ENCODE measurements at regions not wholly inside any gene's neighbourhood (a gene's known extent, or its start where the extent isn't known, plus 50 kb on each side); places are given as distances from the start of the nearest gene placed in this dataset.
A peak's percentile ranks its signal among the peaks of the same experiment; 100 is the strongest.

DNA sequence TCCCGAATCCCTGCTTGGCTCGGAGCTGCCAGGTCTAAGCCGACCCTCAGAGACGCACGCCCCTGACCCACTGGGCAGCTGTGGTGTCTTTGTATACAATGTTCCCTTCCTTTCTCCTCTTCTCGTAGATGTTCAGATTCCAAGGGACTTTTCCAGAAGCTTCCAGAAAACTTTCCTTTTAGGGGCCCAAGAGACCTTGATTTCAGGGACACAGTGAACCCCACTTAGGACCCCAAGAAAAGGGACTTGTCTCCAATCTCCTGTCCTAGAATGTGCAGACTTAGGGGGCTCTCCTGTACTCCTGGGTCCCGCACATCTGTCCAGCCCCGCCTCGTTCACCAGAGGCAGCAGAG, 103.5 kb downstream of the EDN3 start:
- no peak for DNase-seq

DNA sequence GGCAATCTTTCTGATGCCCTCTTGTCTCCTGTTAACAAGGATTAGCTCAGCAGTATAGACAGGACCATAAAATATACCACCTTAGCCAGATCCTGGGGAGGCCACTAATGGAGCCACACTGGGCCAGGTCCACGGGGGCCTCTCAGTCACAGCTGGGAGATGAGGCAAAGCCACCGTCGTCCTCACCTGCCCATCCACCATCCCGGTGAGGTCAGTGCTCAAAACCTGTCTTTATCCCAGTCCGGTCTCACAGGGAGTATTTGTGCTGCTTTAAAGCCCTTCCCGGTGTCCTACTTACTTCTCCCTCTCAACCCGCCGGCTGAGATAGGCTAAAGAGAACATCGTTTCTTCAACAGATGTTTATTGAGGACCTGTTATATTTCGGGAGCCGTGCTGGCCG, 104.3 kb downstream of the EDN3 start:
- DNase-seq, result no peak

DNA sequence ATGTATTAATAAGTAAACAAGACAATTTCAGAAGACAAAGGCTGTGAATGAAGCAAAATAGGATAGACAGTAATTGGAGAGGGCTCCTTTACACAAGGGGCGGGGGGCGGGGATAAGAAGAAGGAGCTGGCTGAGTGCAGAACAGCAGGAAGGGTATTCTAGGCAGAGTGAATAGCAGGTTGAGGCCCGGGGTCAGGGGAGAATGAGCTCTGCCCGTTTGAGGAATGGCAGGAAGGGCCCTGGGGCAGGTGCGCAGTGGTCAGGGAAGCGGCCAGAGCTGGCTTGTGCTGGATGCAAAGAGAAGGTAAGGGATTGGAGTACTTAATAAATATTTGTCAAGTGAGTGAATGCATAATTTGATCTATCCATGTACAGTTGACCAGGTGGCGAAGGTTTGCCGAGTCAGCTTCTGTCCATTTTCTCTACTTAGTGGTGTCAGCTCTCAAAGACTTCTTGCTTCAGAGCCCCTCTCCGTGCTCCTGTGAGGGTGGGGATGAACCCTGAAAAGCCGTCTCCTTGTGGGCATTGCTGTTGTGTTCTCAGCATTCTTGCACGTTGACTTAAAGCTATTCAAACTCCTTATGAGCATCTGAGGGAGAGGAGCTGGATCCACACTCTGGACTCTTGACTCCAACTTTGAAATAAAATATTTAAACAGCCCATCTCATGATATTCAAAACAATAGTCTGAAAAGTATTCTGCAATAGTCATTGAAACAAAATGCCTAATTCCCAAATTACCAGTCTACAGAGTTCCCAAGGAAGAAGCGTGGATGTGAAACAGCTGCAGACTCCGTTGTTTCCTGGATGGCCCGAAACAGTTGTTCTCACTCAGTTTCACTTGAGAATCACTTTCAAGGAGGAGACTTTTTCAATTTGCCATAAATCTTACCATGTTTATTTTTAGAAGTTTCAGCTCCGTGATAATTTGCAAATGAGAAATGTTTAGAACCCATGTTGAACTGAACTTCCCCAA, 105.1 kb downstream of the EDN3 start:
- DNase-seq, result no peak

DNA sequence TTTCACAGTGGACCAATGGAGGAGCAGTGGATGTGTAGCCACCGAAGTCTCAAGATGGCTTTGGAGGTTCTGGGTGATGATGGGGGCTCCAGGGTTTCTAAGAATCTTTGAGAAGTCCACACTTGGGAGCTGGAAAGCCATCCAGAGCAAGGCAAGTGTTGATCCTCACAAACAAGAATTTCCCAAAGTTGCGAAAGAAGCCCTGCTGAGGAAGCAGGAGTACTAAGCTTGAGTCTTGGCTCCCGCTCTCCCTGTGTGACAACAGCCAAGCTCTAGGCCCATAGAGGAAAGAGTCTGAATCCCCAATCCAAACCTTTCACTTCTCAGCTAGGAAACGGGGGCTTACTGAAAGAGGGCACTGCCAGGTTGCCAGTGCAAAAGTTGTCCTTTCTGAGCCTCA, 106.0 kb downstream of the EDN3 start:
- no peak for DNase-seq

DNA sequence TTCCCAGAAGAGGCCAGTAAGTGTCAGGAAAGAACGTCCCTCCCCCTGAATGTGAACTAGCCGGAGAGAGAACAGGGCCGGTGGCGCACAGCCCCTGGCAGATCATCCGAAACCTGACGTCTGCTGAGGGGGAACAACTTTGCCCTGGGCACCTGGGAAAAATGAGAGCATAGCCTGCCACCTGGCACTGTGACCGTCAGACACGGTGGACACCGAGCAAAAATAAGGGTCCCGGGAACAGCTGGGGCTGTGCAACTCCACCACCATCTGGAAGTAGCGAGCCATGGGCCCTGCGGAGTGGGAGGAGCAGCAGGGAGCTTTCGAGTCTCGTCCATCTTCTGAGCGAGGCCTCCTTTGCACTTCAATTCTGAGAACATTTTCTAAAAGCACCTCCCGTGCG, 110.8 kb downstream of the EDN3 start:
- no peak for DNase-seq

DNA sequence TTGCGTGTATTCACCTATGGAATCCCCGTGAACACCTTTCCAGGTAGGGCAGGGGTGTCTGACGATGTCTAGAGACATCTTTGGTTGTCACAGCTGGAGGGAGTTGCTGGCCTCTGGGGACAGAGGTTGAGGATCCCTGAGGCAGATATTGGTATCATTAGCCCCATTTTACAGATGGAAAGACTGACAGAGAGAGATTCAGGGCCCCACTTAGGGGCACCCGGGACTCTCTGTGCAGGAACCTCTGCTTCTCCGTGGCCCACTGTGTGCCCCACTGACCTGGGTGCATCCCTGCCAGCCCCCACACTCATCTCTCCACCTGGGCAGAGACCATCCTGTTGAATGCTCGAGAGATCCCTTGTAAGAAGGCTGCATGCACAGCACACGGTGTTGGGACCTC, 111.2 kb downstream of the EDN3 start:
- no peak for DNase-seq

DNA sequence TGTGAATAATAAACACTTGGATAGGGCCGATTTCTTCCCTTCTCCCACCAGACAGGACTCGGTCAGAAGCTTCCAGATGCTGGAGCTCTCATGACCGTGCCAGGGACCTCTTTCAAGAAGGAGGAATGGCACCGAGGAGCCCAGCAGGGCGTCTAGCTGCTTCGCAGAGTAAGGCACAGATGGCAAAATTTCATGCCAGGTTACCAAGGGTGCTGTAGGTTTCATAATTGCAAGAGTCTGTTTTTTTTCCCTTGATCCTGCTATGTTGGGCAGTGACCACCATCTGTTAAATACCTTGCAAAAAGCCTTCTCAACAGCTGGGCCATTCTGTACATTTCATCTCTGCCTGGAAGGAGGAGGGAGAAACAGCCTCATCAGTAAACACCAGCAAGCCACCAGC, 111.8 kb downstream of the EDN3 start:
- DNase-seq, result no peak

DNA sequence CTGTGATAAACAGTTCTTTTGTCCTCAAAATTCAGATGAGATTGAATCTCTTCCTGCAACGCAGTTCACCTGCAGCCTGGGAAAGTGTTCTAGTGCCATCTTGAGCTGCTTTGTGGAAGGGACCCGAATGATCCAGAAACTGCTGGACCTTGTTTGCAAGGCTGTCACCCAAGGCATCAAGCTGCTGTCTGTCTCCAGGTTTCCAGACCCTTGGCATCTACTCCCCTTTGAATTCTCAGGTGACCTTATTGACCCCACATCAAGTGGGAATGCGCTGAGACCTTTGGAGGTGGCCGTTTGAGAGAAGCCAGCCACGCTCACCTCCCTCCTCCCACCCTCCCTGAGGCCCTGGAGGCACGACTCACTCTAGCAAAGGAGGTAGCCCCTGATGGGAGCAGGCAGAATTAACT, 112.5 kb downstream of the EDN3 start:
- no peak for DNase-seq

DNA sequence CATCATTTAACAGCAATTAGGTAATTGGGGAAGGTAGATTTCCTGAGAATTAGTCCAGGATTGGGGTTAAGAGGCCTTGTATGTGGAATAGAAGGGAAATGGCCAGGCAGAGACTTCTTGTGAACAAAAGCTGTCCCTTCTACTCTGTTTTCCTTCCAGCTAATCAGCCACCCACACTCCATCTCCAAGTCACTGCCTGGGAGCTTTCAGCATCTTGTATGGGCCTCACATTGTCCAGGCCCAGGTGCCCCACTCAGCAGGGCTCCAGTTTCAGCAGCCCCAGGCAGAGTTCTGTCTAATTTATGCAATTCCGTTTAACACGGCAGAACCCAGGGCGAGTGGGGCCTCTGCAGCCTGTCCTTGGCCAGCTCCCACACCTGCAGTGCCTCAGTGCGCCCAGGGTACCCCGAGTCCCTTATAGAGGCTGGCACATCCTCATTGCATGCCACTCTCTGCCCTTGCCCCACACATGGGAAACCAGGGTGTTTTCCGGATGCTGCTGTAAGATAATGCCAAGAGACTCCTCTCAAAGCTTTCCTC, 113.0 kb downstream of the EDN3 start:
- no peak for DNase-seq

DNA sequence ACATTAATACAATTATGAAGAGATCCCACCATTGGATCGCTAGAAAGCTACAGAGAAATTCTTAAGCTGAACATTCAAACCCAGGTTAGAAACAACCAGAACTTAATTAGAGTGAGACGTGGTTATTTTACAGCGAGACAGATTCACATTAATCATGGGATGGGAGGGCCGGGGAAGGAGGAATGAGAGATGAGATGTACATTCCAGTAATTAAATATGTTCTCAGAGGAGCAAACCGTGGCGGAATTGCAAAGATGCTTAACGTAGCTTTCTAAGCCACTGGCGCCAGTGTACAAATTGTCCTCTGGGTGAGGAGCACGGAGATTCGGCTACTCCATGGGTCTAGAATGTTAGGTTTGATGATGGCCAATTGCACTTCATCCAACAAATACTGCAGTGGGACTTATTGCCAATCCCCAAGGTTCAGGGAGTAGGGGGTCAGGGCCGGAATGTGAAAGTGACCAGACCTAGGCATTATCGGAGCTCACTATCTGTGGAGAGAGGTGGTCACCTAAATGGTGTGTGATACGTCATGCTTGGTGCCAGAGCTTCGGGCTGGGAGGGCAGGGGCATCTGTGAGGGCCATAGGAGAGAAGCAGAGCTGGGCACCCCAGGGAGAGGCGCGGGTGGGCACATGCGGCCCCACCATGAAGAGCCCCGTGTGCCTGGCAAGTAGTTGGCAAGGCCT, 114.7 kb downstream of the EDN3 start:
- DNase-seq, result no peak

DNA sequence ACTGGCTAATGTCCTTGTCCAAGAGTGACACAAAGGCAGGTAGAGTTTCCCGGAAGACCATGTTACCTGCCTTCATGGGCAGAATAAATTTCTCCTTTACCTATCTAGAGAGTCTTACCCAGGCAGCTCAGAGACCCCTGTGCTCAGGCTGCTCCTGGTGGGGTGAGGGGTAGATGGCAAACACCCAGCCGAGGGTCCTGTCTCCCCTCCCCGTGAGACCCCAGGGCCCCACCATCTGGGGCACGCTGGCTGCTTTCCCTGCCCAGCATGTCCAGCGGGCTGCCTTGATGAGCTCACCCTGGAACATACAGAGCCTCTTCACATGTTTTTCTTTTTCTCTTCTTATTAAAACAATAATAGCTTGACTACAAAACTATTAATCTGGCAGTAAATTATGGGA, 116.5 kb downstream of the EDN3 start:
- DNase-seq, result no peak

DNA sequence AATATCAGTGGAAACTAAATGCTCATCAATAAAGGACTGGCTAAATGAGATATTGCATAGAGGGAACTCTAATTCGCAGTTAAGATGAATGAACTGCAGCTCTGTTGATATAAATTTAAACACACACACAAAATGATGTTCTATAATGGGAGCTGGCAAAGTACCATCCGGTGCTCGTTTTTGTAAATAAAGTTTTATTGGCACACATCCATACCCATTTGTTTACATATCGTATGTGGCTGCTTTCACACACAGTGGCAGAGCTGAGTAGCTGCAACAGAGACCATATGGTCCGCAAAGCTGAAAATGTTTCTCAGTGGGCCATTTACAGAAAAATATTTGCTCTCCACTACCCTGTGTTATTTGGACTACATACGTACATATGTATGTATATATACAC, 120.7 kb downstream of the EDN3 start:
- DNase-seq, result no peak

DNA sequence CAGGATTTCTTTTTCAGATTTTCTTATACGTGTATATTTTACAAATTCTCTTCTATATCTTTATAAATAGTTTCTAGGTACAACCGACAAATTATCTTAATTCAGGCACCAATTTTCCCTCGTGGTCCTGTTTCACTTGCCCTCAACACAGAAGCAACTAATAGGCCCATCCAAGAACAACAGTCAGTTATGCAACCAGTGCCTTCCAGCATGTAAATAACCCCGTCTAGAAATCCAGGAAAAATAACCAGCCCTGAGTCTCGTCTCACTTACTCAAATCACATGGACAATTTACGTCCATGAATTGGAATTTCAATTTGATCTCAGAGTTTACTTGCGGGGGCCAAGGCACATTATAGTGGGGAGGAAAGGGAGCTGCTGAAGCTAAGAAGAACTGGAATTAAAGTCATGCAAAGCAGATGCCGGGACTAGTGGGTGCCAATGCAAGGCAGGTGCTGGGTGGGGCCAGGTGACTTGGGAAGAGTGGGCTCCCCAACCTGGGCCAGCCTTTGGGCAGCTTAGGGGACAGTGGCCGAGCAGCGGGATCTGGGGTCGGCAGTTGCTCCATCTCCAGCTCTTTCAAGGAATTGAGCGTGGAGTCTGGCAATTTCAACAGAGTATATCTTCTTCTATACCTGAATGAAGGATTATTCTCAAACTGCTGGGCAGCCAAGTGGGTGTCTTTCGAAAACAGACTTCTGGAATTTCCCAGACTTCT, 121.7 kb downstream of the EDN3 start:
- DNase-seq, result no peak

DNA sequence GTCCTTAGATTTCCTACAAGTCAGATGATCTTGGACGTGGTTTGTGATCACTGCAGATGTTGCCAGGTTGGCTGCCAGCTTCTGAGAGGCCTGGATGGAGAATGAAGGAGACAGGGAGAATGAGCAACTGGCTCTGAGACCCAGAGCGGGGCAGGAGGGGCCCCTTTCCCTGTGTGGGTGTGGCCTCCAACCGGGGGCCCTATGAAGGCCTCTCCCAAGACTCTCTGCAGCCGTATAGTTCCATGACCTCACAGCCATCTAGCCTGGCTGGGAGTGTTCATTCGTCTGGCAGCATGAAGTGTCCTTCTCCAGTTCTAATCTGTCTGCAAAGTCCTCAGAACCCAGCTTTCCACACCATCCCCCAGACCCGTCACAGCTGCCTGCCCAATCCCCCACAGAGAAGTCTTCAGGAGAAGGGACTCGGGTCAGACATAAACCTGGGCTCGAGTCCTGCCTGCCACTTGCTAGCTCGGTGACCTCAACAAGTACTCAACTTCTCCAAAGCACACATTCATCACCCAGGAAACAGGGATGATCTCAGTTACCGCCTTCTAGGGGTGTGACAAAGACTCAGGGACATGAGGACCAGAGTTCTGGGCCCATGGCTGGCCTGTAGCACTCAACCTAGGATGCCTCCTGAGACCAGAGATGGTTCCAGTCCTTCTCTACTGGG, 122.6 kb downstream of the EDN3 start:
- DNase-seq, result no peak

DNA sequence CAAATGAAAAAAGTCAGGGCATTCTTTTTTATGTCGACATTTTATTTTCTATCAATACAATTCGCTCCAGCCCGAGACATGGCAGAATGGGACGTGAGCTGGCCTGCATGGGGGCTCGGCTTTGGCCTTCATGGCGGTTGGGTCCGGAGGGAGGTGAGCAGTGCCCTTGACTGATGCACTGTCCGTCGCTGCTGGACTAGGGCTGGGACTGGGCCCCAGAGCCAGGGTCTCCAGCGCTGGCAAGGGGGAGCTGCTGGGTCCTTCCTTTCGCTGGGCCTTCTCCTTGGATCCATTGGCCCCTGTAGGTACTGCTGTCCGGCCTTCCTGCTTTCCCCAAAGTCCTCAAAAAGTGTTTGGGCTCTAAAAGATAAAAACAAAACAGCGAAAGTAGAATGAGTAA, 124.6 kb downstream of the EDN3 start:
- no peak for DNase-seq

DNA sequence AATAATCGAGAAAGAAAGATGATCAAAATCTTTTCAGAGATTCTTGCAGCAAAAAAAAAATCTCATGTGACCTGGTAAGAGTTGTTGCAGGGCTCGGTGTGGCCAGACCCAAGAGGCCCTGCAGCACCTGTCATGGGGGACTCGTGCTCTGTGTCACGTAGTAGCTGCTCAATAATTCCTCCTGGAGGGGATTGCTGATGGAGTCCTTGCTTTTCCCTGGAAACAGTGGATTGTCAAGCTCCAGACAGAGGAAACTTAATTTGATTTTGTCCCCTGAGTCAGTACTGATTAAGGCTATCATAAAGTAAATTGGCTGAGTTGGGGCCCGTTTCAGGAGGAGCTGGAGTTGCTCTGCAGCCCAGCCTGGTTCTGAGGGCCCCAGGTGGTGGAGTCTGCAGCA, 125.2 kb downstream of the EDN3 start:
- DNase-seq, result no peak

DNA sequence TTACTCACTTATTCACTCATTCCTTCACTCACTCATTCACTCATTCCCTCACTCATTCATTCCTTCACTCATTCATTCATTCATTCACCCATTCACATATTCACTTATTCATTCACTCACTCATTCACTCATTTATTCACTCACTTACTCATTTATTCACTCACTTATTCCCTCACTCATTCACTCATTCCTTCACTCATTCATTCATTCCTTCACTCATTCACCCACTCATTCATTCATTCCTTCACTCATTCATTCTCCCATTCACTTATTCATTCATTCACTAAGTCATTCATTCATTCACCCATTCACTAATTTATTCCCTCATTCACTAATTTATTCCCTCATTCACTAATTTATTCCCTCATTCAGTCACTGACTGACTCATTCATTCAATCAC, 127.6 kb downstream of the EDN3 start:
- no peak for DNase-seq

DNA sequence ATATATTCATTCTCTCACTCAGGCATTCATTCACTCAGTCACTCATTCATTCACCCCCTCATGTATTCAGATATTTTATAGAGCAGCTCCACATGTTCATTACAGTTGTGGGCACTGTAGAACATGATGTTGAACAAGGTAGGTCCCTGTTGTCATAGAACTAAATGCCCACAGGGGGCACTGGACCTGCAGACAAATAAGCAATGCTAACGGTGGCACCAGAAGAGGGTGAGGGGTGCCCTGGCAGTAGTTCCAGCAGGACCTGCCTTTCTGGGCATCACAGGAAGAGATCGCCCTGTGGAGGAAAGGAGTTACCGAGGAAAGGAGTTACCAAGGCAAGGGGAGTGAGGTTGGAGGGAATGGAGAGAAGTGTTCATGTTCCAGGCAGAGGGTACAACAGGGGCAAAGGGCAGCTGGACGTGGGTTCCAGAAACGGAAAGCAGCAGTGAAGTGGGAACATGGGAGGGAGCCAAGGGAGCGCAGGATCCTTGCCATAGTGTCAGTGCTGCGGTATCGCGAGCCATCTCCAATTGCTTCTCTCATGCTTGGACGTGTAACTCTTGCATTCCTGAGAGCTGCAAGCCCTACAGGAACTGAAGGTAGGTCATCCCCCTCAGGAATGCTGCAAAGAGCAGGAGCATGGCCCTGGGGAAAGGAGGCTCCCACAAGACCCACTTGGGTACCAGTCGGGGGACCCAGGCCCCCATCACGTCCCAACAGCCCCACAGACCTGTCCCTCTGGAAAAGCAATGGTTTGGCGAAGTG, 128.2 kb downstream of the EDN3 start:
- peak; percentile 35 for DNase-seq

DNA sequence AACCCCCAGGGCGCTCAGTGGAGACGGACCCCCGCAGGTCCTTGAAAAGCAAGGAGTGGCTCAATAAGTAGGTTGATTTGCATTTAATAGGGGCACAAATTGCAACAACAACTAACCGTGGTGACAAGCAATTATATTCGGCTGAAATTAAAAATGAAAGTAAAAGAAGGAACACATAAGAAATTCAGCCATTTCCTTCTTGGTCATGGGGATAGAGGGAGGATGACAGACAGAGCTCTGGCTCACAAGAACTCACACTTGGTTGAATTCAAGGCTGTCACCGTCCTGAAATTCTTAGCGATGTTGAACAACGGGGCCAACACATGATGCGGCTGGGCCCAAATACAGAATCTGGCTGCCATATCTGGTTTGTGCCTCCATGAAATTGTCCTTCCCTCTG, 129.0 kb downstream of the EDN3 start:
- no peak for DNase-seq

DNA sequence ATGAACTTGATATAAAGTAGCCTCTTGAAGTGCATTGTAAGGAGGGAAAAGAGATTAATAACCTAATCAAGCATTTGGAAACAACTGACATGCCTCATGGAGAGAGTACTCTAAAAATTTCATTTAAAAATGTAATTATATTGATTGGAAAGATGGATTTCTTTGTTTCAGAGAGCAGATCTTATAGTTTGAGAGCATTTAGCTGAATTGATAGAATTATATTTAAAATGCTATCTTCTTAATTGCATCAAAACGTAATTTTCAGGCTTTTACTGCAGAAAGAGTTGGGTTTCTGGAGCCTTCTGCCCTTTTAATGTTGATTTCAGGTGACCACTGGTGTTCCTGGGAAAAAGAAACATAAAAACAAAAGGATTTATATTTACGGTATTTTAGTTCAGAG, 130.6 kb downstream of the EDN3 start:
- DNase-seq, result no peak

DNA sequence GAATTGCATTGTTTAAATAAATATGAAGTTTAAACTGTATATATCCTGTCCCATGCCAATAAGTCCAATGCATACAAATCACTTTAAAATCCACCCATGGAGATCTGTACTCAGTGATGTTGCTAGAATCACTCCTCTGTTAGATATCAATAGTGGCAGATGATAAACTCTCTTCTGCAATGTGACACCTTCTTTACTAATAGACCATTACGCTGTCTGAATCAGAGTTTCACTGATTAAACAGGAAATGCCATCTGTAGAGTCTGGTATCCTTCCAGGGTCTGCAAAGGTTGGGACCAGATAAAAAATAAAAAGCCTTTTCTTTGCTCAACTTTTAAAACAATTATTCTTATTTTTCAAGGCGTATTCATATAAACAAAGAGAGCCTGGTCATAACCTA, 134.5 kb downstream of the EDN3 start:
- no peak for DNase-seq

DNA sequence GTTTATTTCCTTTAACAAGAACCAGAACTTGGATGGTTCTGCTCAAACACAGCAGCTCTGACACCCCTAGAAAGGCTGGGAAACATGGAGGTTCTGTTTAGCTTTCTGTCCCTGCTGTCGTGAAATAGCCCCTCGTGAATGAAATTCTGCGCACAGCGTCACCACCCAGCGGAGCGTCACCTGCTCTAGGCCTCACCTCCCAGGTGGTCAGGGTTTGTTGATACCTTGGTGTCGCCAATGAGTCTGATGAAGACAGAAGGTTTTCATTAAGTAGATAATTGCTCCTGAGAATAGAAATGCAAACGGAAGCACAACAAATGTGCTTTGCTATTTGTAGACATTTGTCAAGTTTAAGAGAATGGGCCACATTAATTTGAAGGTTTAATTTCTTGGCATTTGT, 135.1 kb downstream of the EDN3 start:
- no peak for DNase-seq
